Left ventricle myocardium inferior (tissue), 1 donor: ENCODE measurements at regions not wholly inside any gene's neighbourhood (a gene's known extent, or its start where the extent isn't known, plus 50 kb on each side); places are given as distances from the start of the nearest gene placed in this dataset.
A peak's percentile ranks its signal among the peaks of the same experiment; 100 is the strongest.

Experiments
- DNase-seq: peaks from one replicate; pipeline ENCODE4 v3.0.0-alpha.2; 2020
- H3K27ac ChIP-seq: fragments of 200-600 bp; replicated peaks from 2 replicates; pipeline ENCODE4 v1.8.0; 2021
- H3K27me3 ChIP-seq: fragments of 200-600 bp; 2 replicates; pipeline ENCODE4 v1.8.0; 2021; ENCODE audit warnings: low read depth
- H3K36me3 ChIP-seq: fragments of 200-600 bp; 2 replicates; pipeline ENCODE4 v1.8.0; 2021
- H3K4me1 ChIP-seq: fragments of 200-600 bp; 2 replicates; pipeline ENCODE4 v1.8.0; 2021
- H3K4me3 ChIP-seq: fragments of 200-600 bp; 2 replicates; pipeline ENCODE4 v1.8.0; 2021; ENCODE audit warnings: mild to moderate bottlenecking, moderate library complexity
- H3K9me3 ChIP-seq: fragments of 200-600 bp; replicated peaks from 2 replicates; pipeline ENCODE4 v1.8.0; 2021
- intact Hi-C: fragments of 100-400 bp; cut with micrococcal nuclease; formaldehyde crosslinking; loops from one replicate; pipeline ENCODE4 v1.11.0; 2022
- TF ChIP-seq, protein P1 (sequence below): fragments of 200-600 bp; IDR thresholded peaks from 2 replicates; pipeline ENCODE4 v1.8.0; 2021; ENCODE audit warnings: antibody characterized with exemption, mild to moderate bottlenecking, borderline replicate concordance
- donor health status: DM: no; HTN: yes; CAD: no; lungs with severe emphysema.

DNA sequence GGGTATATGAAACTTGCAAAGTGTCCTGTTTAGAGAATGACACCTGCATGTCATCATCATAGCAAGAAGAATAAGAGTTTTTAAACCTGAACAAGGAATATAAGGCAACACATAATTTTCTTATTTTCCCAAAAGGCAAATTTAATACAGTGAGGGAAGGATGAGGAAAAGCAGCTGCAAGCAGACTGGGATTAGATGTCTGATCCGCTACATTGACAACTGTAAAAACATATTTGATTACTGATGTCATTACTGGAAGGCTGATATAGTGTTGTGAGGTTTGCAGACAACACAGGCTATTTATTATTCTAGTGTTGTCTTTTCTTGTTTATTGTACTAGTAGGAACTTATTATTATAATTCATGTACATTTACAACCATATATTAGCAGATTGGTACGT, 528.7 kb downstream of the ZIC1 start:
- DNase-seq = no peak
- Histone ChIP-seq H3K27me3 (no peaks in the 10 kb centered on the region), H3K27ac (no peak overlapping the region), H3K9me3 (no peaks in the 10 kb centered on the region), H3K36me3 (no peaks in the 10 kb centered on the region), H3K4me1 (no peaks in the 10 kb centered on the region), H3K4me3 (no peak overlapping the region)
- TF ChIP-seq, protein P1, sequence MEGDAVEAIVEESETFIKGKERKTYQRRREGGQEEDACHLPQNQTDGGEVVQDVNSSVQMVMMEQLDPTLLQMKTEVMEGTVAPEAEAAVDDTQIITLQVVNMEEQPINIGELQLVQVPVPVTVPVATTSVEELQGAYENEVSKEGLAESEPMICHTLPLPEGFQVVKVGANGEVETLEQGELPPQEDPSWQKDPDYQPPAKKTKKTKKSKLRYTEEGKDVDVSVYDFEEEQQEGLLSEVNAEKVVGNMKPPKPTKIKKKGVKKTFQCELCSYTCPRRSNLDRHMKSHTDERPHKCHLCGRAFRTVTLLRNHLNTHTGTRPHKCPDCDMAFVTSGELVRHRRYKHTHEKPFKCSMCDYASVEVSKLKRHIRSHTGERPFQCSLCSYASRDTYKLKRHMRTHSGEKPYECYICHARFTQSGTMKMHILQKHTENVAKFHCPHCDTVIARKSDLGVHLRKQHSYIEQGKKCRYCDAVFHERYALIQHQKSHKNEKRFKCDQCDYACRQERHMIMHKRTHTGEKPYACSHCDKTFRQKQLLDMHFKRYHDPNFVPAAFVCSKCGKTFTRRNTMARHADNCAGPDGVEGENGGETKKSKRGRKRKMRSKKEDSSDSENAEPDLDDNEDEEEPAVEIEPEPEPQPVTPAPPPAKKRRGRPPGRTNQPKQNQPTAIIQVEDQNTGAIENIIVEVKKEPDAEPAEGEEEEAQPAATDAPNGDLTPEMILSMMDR = no peak
- intact Hi-C loops = no loop called here

DNA sequence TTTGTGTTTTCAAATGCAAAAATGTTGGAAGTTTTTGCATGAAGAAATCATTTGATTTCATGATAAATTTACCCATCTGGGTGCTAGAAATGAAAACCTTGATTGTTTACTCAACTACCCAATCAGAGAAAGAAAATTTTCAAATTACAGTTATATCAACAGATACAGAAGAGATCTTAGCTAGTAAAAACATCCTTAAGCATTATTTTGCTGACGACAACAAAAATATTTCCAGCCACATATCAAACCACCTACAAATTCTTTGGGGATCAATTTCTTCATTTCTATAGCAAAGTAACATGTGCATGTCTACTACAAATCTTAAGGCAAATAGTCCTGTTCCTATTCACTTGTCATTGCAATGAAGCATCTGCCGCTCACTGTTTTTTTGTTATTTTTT, 530.3 kb downstream of the ZIC1 start:
- H3K4me1 ChIP-seq = no peaks in the 10 kb centered on the region
- TF ChIP-seq, protein P1 = no peak
- H3K9me3 ChIP-seq = no peaks in the 10 kb centered on the region
- no peaks in the 10 kb centered on the region for H3K27me3 ChIP-seq
- H3K36me3 ChIP-seq = no peaks in the 10 kb centered on the region
- no peak for DNase-seq
- peak overlapping the region; percentile 47 for H3K4me3 ChIP-seq
- no peak overlapping the region for H3K27ac ChIP-seq
- intact Hi-C loops = no loop called here

DNA sequence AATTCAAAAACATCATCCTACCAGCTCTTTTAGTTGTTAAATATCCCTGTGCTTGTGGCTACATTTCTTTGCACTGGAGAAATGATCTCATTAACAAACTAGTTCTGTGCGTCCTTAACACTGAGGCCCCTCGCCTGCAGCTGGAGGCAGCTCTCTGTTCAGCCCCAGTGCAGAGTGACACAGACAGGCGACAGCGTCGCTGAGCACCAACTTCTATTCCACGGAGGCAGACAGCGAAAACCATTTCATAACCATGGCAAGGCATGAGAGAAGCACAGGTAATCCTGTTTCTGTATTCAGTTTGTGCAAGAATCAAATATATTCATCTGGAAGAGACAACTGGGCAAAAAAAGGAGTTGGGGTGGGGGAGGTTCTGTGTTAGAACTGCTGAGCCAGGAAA, 530.7 kb downstream of the ZIC1 start:
- no peak for DNase-seq
- TF ChIP-seq, protein P1 = no peak
- intact Hi-C loops = no loop called here

DNA sequence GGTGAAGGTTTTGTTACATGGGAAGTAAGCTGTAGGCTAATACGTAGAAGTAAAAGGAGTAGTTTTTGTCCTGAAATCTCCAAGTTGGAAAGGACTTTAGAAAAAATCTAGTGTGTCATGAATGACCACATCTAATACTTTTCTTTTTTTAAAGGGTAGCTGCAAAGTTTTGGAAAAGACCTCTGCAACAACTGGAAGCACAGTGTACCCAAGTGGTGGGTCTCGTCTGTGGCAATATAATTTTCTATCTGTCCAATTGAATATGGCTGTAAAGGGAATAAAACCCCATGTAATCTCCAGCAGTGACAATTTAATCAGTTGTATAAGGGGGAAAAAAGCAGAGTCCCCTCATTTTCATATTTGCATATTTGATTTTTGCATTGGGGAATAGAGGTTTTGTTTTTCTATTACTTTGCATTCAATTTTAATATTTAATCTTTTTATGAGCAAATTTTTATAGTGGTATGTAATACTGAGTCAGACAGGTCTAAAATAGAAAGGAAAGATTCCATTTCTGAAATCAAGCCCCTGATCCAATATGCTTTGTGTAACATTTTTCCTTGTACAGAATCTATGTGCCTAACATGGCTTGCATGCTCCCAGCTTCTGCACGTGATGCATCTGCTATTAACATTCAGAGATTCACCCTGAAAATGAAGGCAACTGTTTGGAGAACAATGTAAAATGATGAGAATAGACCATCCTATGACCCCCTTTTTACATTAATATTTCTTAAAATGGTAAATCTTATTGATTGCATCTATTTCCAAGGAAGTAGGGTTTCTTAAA, 531.4 kb downstream of the ZIC1 start:
- TF ChIP-seq, protein P1 = no peak
- no peak overlapping the region for H3K27ac ChIP-seq
- H3K9me3 ChIP-seq = no peaks in the 10 kb centered on the region
- intact Hi-C loops = no loop called here
- DNase-seq = no peak
- H3K4me3 ChIP-seq = peak overlapping the region; percentile 47
- H3K27me3 ChIP-seq = no peaks in the 10 kb centered on the region
- H3K36me3 ChIP-seq = no peaks in the 10 kb centered on the region
- H3K4me1 ChIP-seq = no peaks in the 10 kb centered on the region

More for the DNA sequence above, 530.7 kb downstream of the ZIC1 start:
- H3K27ac ChIP-seq = no peak overlapping the region
- H3K9me3 ChIP-seq = no peaks in the 10 kb centered on the region
- H3K4me1 ChIP-seq = no peaks in the 10 kb centered on the region
- H3K36me3 ChIP-seq = no peaks in the 10 kb centered on the region
- H3K4me3 ChIP-seq = peak overlapping the region; percentile 47
- H3K27me3 ChIP-seq = no peaks in the 10 kb centered on the region

DNA sequence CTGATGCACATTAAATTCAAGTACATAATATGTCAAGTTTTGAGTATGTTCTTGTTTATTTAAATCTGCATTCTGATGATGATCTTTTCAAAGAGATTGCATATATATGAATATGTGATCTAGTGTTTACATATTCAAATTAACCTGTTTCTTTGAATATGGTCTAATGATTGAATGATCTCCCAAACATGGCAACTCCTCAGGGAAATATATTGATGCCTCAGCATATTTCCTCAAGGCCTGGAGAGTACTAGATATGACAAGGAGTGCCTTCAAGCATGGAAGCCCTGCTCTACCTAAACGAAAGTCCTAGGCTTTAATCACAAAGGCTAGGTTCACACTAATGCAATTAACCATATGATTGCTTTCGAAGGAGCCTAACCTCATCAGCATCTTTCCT, 532.8 kb downstream of the ZIC1 start:
- no peak overlapping the region for H3K27ac ChIP-seq
- no peaks in the 10 kb centered on the region for H3K9me3 ChIP-seq
- H3K4me1 ChIP-seq = no peaks in the 10 kb centered on the region
- DNase-seq = no peak
- TF ChIP-seq, protein P1 = no peak
- H3K36me3 ChIP-seq = no peaks in the 10 kb centered on the region
- intact Hi-C loops = no loop called here
- H3K4me3 ChIP-seq = no peak overlapping the region
- H3K27me3 ChIP-seq = no peaks in the 10 kb centered on the region
